Upper lobe of left lung (tissue), 4 donors: ENCODE measurements at regions not wholly inside any gene's neighbourhood (a gene's known extent, or its start where the extent isn't known, plus 50 kb on each side); places are given as distances from the start of the nearest gene placed in this dataset.

ENCODE experiments used
- CTCF ChIP-seq, 6 experiments: fragments of 450-650 bp in 4 of 6; fragments of 200-600 bp in 2 of 6; sonication (generic) in 2 of 6; IDR thresholded peaks; one replicate each; pipeline ENCODE4 v1.5.1; 2016 to 2019; ENCODE audit warnings: antibody characterized with exemption in 6 of 6
- EP300 ChIP-seq, 4 donors: sonication (generic); formaldehyde crosslinking; IDR thresholded peaks; one replicate each; pipeline ENCODE4 v1.5.1; 2017; ENCODE audit warnings: antibody characterized with exemption in 4 of 4, control low read depth in 2 of 4

DNA sequence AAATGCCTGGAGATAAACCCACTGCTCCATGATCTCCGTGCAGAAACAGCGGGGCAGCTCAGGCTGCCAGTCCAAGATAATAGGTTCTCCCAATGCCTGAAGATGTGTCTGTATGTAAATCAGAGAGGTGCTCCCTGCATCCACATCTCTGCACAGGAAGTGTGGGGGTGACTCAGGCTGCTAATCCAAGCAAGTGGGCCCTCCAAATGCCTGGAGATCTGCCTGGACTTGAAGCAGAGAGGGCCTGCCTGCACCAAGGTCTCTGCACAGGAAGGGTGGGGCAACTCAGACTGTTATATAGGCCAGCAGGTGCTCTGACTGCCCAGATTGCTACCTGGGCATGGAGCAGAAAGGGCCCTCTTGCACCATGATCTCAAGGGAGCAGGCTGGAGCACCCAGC, 504.7 kb downstream of the LRFN5 start:
- TF ChIP-seq CTCF (IDR thresholded peaks at IDR 0.05) (no peak), EP300 (IDR thresholded peaks at IDR 0.05) (no peak)
